ENCODE measurements at regions not wholly inside any gene's neighbourhood (a gene's known extent, or its start where the extent isn't known, plus 50 kb on each side); places are given as distances from the start of the nearest gene placed in this dataset.

DNA sequence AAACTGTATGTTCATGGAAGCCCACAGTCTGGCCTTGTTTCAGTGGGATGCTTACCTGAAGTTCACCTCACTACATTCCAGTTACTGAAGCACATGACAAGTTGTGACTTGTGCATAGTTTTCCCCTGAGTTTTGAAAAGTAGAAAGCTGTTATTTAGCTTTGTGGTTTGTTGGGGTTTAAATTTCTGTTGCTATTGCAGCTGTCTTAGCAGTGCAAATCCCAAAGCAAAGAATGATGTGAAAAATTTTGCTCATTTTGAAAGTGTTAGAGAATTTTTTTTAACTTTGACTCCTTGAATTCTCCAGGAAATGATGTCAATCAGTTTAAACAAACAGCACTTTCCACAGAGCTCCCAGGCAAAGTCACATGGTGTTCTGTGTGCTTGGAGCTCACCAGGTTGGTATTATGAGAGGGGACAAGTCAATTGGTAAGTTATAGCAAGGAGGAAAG lies 268.4 kb downstream of the ADGRG6 start:
- no peak for TF ChIP-seq EZH2 (IDR thresholded peaks at IDR 0.05)
- no peak for TF ChIP-seq POLR2AphosphoS5 (IDR thresholded peaks at IDR 0.05; ENCODE audit: borderline replicate concordance, low read depth, low read length)
- no peak for TF ChIP-seq FOXP2 (optimal IDR thresholded peaks at IDR 0.05; ENCODE audit: control extremely low read depth, extremely low read length, insufficient read depth)

Measured in SK-N-MC (cell line).